Activated B cell treated with CpG ODN at 0.5 μM for 24 hours (primary cell): ENCODE measurements at regions not wholly inside any gene's neighbourhood (a gene's known extent, or its start where the extent isn't known, plus 50 kb on each side); places are given as distances from the start of the nearest gene placed in this dataset.

Experiments
- ATAC-seq: fragments of 200-7000 bp; cut with Tn5 transposase; one replicate; pipeline ENCODE4 v1.10.0; 2021; ENCODE audit warnings: low read depth, mild to moderate bottlenecking, moderate library complexity
- CTCF ChIA-PET: fragments of 350-600 bp; sonication (Branson Sonifier 250); formaldehyde crosslinking; loops from one replicate; lab custom pipeline; 2021; ENCODE audit warnings: antibody characterized with exemption; lab: Charles Lee
- POLR2A ChIA-PET: fragments of 350-600 bp; sonication (Branson Sonifier 250); formaldehyde crosslinking; loops from one replicate; lab custom pipeline; 2021; ENCODE audit warnings: antibody characterized with exemption; lab: Charles Lee
- DNase-seq: peaks from one replicate; pipeline ENCODE4 v3.0.0; 2022
- H3K27ac Mint-ChIP-seq: one replicate; pipeline ENCODE4 v1.8.0; 2020; ENCODE audit warnings: mixed read lengths
- H3K27me3 Mint-ChIP-seq: one replicate; pipeline ENCODE4 v1.8.0; 2021; ENCODE audit warnings: mixed read lengths
- H3K36me3 Mint-ChIP-seq: one replicate; pipeline ENCODE4 v1.8.0; 2021; ENCODE audit warnings: low read depth, mixed read lengths
- H3K4me1 Mint-ChIP-seq: one replicate; pipeline ENCODE4 v1.8.0; 2021; ENCODE audit warnings: mixed read lengths
- H3K4me3 Mint-ChIP-seq: one replicate; pipeline ENCODE4 v1.8.0; 2020; ENCODE audit warnings: mild to moderate bottlenecking, mixed read lengths
- H3K9me3 Mint-ChIP-seq: one replicate; pipeline ENCODE4 v1.8.0; 2020; ENCODE audit warnings: mixed read lengths
- CTCF ChIP-seq: fragments of 200-600 bp; IDR thresholded peaks from one replicate; pipeline ENCODE4 v1.8.0; 2022; ENCODE audit warnings: antibody characterized with exemption, mild to moderate bottlenecking
- intact Hi-C: fragments of 100-400 bp; cut with micrococcal nuclease; formaldehyde crosslinking; loops from one replicate; pipeline ENCODE4 v1.15.1; 2024

GRCh38 chr10:85098835-85099521 lies 770.6 kb downstream of the CCSER2 start:
- TF ChIP-seq CTCF = no peak
- Mint-ChIP-seq H3K27ac (no peak overlapping the region), H3K27me3 (no peaks in the 10 kb centered on the region), H3K4me3 (no peak overlapping the region), H3K9me3 (no peaks in the 10 kb centered on the region), H3K36me3 (no peaks in the 10 kb centered on the region), H3K4me1 (no peaks in the 10 kb centered on the region)
- ATAC-seq = no peak
- DNase-seq = no peak
- ChIA-PET POLR2A (no interaction called here), CTCF (no interaction called here)
- intact Hi-C loops = no loop called here

- CTCF ChIA-PET = no interaction called here
- no peak overlapping the region for H3K27ac Mint-ChIP-seq
- ATAC-seq = no peak
- no peaks in the 10 kb centered on the region for H3K27me3 Mint-ChIP-seq
- intact Hi-C loops = no loop called here
- no peak for TF ChIP-seq CTCF
- H3K4me1 Mint-ChIP-seq = no peaks in the 10 kb centered on the region
- H3K36me3 Mint-ChIP-seq = no peaks in the 10 kb centered on the region
- no peaks in the 10 kb centered on the region for H3K9me3 Mint-ChIP-seq
- no peak for DNase-seq
- no peak overlapping the region for H3K4me3 Mint-ChIP-seq
- POLR2A ChIA-PET = no interaction called here
These were observed 772.1 kb downstream of the CCSER2 start for GRCh38 chr10:85100495-85100894.

- intact Hi-C loops = no loop called here
- TF ChIP-seq CTCF = no peak
- H3K9me3 Mint-ChIP-seq = no peaks in the 10 kb centered on the region
- DNase-seq (no peak), ATAC-seq (no peak)
- no peak overlapping the region for H3K4me3 Mint-ChIP-seq
- no peaks in the 10 kb centered on the region for H3K27me3 Mint-ChIP-seq
- POLR2A ChIA-PET = no interaction called here
- CTCF ChIA-PET = interaction anchor here (0.5 kb wide), 1 partner anchor 180 kb away, joined by 4 read pairs; no protein-coding TSS in a partner anchor
- H3K4me1 Mint-ChIP-seq = no peaks in the 10 kb centered on the region
- H3K36me3 Mint-ChIP-seq = no peaks in the 10 kb centered on the region
- no peak overlapping the region for H3K27ac Mint-ChIP-seq
These were observed 777.3 kb downstream of the CCSER2 start for GRCh38 chr10:85105614-85106255.

- no peaks in the 10 kb centered on the region for H3K27me3 Mint-ChIP-seq
- no peak for ATAC-seq
- no peak overlapping the region for H3K4me3 Mint-ChIP-seq
- ChIA-PET CTCF (no interaction called here), POLR2A (no interaction called here)
- no peaks in the 10 kb centered on the region for H3K4me1 Mint-ChIP-seq
- DNase-seq = no peak
- H3K9me3 Mint-ChIP-seq = no peaks in the 10 kb centered on the region
- intact Hi-C loops = no loop called here
- TF ChIP-seq CTCF = no peak
- H3K27ac Mint-ChIP-seq = no peak overlapping the region
- no peaks in the 10 kb centered on the region for H3K36me3 Mint-ChIP-seq
These were observed 782.9 kb downstream of the CCSER2 start for GRCh38 chr10:85111271-85111670.

- no peaks in the 10 kb centered on the region for H3K36me3 Mint-ChIP-seq
- H3K4me1 Mint-ChIP-seq = no peaks in the 10 kb centered on the region
- no peaks in the 10 kb centered on the region for H3K27me3 Mint-ChIP-seq
- ChIA-PET POLR2A (no interaction called here), CTCF (no interaction called here)
- ATAC-seq (no peak), DNase-seq (no peak)
- H3K9me3 Mint-ChIP-seq = peaks cover 3% of the 10 kb centered on the region
- no peak for TF ChIP-seq CTCF
- intact Hi-C loops = no loop called here
- no peak overlapping the region for H3K4me3 Mint-ChIP-seq
- no peak overlapping the region for H3K27ac Mint-ChIP-seq
These were observed 796.2 kb downstream of the CCSER2 start for GRCh38 chr10:85124603-85125051.
